ENCODE measurements at regions not wholly inside any gene's neighbourhood (a gene's known extent, or its start where the extent isn't known, plus 50 kb on each side); places are given as distances from the start of the nearest gene placed in this dataset.

DNA sequence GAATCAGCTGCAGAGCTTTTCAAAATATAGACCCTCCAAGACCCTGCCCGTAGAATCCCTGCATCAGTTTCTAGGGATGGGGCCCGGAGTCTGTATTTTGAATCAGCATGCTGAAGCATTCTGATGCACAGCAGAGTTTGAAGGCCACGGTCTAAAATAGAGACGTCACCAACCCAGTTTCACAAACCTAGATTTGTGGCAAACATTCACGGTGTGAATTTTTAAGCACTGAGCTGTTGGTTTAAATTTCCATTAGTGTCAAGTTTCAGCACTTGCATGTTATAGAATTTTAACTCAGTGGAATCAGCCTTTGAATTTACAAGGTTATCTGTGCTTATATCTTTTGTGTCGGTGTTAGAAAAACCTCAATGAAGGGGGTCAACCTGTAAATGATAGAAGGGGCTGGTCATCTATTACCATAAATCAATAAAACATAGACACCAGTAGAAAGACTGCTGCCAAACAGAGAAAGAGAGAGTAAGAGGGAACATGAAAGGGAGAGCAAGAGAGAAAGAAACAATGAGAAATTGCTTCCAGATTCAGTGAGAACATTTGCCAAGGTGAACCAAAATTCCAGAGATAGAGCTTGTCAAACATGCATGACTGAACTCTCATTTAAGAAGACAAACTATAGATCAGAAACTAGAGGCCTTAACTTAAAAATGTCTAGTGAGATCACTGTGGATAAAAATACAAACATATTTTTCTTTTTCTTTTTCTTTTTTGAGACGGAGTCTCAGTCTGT lies 414.9 kb downstream of the ZSWIM6 start:
- H3K4me1 ChIP-seq = no peaks in the 10 kb centered on the region
- H3K9me3 ChIP-seq (replicated peaks) = no peaks in the 10 kb centered on the region
- H3K27ac ChIP-seq = no peak overlapping the region
- DNase-seq = no peak
- H3K27me3 ChIP-seq = no peaks in the 10 kb centered on the region
- H3K36me3 ChIP-seq = no peaks in the 10 kb centered on the region
- no peak overlapping the region for H3K4me3 ChIP-seq

DNA sequence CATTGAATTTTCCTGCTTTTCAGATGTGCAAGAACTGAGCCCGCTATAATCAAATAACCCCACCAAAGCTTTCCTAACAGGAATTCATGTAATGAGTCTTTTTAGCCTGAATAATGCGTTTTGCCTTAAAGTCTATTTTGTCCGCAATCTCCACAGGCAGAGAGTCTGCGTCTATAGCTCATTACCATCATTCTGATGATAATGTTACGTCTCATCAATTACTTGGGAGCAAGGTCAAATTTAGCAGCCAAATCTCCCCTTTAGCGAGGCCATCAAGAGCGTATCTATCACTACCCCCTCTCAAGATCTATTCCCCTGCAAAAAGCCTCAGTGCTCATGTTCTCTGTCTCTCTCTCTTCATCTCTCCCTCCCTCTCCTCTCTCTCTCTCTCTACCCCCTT lies 416.1 kb downstream of the ZSWIM6 start:
- DNase-seq = no peak
- no peaks in the 10 kb centered on the region for H3K9me3 ChIP-seq (replicated peaks)
- H3K36me3 ChIP-seq = no peaks in the 10 kb centered on the region
- no peaks in the 10 kb centered on the region for H3K4me1 ChIP-seq
- H3K27ac ChIP-seq = no peak overlapping the region
- H3K27me3 ChIP-seq = no peaks in the 10 kb centered on the region
- H3K4me3 ChIP-seq = no peak overlapping the region

DNA sequence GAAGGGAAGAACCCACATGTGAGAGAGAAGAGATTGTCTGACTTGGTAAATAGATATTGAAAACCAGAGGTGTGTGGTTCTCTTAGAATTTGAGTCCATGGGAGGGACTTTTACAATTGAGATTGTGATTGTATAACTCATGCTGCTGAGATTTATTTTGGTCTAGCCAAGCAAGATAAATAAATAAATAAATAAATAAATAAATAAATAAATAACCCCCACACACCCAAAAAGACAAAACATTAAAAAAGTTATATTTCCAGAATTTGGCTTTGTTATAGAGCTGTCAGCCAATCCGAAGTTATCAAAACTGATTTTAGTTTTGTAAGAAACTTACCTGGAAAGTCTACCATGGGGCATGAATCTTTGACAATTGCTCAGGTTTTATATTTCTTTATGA lies 416.6 kb downstream of the ZSWIM6 start:
- no peaks in the 10 kb centered on the region for H3K9me3 ChIP-seq (replicated peaks)
- no peak overlapping the region for H3K4me3 ChIP-seq
- H3K27me3 ChIP-seq = no peaks in the 10 kb centered on the region
- no peak overlapping the region for H3K27ac ChIP-seq
- DNase-seq = no peak
- no peaks in the 10 kb centered on the region for H3K36me3 ChIP-seq
- H3K4me1 ChIP-seq = no peaks in the 10 kb centered on the region

DNA sequence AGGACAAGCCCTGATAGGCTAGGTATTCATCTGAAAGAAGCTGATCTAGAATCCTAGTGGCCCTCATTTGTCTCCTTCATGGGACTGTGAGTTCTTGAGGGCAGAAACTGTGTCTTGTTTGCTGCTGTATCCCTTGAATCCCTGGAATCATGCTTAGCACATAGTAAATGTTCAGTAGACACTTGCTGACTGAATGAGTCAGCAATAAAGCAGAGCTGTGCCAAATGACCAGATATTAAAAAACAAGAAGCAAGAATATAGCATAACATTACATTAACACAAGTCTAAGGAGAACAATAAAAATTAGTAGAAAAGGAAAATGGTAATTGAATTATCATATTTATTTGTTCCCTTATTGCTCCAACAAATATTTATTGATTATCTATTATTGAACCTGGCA lies 420.5 kb downstream of the ZSWIM6 start:
- H3K27ac ChIP-seq = no peak overlapping the region

DNA sequence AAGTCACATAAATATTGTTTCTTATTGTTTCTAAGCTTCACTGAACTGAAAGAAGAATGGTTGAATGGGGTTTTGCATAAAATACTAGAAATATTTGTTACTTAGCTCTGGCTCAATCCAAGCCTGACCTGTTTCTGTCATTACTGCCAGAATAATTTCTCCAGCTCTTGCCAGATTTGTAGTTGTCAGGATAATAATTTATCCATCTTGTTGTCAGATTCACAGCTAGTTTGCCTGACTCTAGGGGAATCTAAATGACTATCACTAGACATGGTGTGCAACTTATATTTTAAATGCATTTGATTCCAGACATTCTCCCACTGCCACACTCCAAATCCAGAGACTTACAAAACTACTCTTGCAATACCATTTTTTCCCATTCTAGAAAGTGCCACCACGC lies 422.7 kb downstream of the ZSWIM6 start:
- Histone ChIP-seq H3K27me3 (no peaks in the 10 kb centered on the region), H3K36me3 (no peaks in the 10 kb centered on the region), H3K9me3 (replicated peaks) (no peaks in the 10 kb centered on the region), H3K4me3 (no peak overlapping the region), H3K4me1 (peaks cover 8% of the 10 kb centered on the region; the same call in 1 of the 2 replicates), H3K27ac (no peak overlapping the region)
- no peak for DNase-seq

More for the DNA sequence above, 420.5 kb downstream of the ZSWIM6 start:
- no peak overlapping the region for H3K4me3 ChIP-seq
- no peaks in the 10 kb centered on the region for H3K36me3 ChIP-seq
- DNase-seq = no peak
- no peaks in the 10 kb centered on the region for H3K27me3 ChIP-seq
- H3K4me1 ChIP-seq = no peaks in the 10 kb centered on the region
- no peaks in the 10 kb centered on the region for H3K9me3 ChIP-seq (replicated peaks)

DNA sequence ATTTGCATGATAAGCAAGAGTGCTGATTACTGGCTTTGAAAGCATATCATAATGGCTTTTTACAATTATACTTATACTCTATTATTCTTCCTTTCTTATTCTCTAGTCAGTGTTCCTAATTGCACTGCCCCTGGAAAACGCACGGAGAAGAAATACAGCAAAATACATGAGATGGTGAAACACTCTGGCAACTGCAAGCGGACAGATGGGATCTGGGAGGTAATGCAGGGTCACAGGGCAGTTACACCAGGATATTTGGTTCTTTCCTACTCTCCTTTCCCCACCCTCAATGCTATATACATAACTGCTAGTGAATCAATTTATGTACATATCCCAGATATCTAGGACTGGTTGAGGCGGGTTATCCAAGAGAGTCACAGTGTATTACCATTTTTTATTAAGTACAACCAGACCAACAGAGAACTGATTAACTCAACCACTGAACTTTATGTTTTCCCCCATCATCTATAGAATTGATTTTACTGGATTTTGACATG lies 423.7 kb downstream of the ZSWIM6 start:
- Histone ChIP-seq H3K4me1 (peaks cover 8% of the 10 kb centered on the region; the same call in 1 of the 2 replicates), H3K27me3 (no peaks in the 10 kb centered on the region), H3K4me3 (no peak overlapping the region), H3K36me3 (no peaks in the 10 kb centered on the region), H3K9me3 (replicated peaks) (no peaks in the 10 kb centered on the region), H3K27ac (no peak overlapping the region)
- no peak for DNase-seq

DNA sequence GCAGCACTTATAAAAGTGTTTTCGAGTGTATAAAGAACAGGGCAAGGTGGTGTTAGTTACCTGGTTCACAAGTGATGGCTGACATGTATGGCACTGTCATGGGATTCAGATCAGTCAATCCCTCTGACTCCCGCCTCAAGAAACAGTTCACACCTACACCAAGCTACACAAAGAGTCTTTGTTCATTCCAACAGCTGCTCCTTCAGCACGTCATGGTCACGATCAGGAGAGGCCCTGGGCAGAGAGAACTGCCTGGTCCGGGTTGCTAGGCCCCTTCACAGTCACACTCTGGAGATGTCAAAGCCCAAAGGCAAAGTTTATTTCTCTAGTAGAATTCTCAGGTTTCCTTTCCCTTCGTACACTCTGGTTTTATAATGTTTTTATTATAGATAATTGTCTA lies 426.7 kb downstream of the ZSWIM6 start:
- no peaks in the 10 kb centered on the region for H3K27me3 ChIP-seq
- H3K4me3 ChIP-seq = no peak overlapping the region
- peak overlapping the region; percentile 49 for H3K27ac ChIP-seq
- peaks cover 8% of the 10 kb centered on the region; the same call in 1 of the 2 replicates for H3K4me1 ChIP-seq
- peak; percentile 62 to 82 for DNase-seq
- H3K36me3 ChIP-seq = no peaks in the 10 kb centered on the region
- no peaks in the 10 kb centered on the region for H3K9me3 ChIP-seq (replicated peaks)

DNA sequence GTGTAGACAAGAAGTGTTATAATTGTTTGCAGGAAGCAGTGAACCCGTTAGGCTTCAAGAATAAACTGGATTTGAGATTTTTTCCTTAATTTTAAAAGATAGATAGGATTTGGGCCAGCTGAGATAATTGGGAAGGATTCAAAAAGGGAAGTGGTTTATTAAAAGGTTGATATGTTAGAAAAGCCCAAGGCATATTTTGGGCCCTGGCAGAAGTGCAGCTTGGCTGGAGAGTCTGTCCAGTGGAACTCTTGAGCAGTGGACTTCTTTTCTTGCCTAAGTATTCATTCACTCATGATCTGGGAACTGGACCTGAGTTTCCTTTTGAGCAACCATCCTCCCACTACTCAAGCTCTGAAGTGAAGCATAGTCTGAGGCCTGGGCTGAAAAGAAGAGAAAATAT lies 433.4 kb downstream of the ZSWIM6 start:
- no peak overlapping the region for H3K27ac ChIP-seq
- no peaks in the 10 kb centered on the region for H3K9me3 ChIP-seq (replicated peaks)
- no peak overlapping the region for H3K4me3 ChIP-seq
- no peak for DNase-seq
- no peaks in the 10 kb centered on the region for H3K4me1 ChIP-seq
- no peaks in the 10 kb centered on the region for H3K36me3 ChIP-seq
- no peaks in the 10 kb centered on the region for H3K27me3 ChIP-seq

DNA sequence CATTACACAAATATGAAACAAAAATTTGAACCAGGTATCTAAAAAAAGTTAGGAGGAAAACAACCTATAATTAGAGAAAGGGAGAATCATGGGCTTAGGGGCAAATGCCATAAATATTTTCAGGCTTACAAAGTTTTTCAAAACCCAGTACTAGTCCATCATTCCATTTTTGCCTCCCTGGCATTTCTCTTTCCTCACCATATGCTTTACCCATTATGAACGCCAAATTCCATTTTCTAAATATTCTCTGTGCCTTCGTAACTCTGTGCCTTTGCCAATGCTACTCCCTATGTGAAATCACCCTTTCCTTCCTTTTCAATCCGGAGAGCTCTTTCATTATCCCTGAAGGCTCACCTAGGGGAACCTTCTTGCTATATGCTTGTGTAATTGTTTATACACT lies 434.1 kb downstream of the ZSWIM6 start:
- no peaks in the 10 kb centered on the region for H3K4me1 ChIP-seq
- H3K27ac ChIP-seq = no peak overlapping the region
- no peaks in the 10 kb centered on the region for H3K36me3 ChIP-seq
- no peaks in the 10 kb centered on the region for H3K27me3 ChIP-seq
- no peak for DNase-seq
- H3K4me3 ChIP-seq = no peak overlapping the region
- no peaks in the 10 kb centered on the region for H3K9me3 ChIP-seq (replicated peaks)

DNA sequence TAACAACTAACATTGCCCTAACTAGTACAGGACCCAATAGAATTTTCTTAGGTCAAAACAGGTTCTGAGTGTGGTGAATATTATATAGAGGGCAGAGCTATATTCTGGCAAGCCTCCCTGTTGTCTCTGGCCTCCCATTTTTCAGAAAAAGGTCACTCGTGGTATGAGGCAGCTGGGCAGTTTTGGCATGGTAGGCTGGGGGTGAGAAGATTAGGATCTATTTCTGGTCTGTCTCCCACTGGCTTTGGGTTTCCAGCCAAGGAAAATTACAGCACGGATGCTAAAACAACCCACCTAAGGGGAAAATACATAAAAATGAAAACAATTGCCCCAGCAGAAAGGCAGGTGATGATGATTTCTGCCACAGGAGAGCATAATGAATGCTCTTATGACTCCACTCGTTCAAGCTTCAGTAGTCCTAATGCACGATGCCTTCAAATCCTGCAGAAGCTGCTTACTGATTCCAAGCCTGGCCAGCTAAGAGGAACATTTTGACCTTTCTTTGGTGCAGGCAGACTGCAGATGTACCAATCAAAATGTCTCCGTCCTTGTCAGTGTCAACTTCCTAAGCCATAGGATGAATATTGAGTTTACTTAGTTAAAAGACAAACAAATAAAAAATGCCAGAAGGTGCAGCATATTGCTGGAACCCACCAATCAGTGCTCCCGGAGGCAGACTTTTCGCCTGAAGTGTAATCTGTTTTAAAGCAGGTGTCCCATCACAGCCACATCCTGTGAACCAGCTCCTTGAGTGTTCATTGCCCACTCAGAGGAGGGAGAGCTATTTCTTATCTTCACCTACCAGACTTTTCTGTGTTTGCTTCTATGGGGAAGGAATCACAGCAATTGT lies 435.4 kb downstream of the ZSWIM6 start:
- Histone ChIP-seq H3K4me1 (no peaks in the 10 kb centered on the region), H3K9me3 (replicated peaks) (no peaks in the 10 kb centered on the region), H3K27ac (no peak overlapping the region), H3K36me3 (no peaks in the 10 kb centered on the region), H3K27me3 (no peaks in the 10 kb centered on the region), H3K4me3 (no peak overlapping the region)
- DNase-seq = no peak

DNA sequence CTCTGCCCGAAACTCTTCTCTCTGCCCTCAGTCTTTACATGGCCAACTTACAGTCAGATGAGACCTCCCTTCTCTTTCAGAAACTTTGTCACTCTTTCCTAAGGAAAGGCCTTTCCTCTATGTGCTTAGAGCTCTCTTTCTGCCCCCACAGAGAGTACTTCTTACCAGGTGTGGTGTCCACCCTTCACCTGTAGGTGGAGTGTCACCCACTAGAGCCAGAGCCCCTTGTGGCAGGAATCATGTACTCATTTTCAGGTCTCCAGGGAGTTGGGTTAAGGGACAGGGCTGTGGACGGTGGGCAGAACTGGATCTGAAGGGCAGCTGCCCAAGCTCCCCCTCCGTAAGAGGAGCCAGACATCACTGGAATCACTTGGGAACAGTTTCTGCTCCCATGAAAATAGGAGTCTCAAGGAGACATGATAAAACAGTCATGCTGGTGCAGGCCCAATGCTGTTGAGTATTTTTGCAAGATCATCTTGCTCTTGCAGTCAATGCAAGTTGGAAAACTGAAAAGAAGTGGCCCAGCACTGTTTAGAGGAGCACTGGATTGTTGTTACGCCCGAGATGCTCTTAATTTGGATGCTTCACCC lies 436.7 kb downstream of the ZSWIM6 start:
- Histone ChIP-seq H3K27ac (no peak overlapping the region), H3K4me3 (no peak overlapping the region), H3K4me1 (no peaks in the 10 kb centered on the region), H3K9me3 (replicated peaks) (no peaks in the 10 kb centered on the region), H3K36me3 (no peaks in the 10 kb centered on the region), H3K27me3 (no peaks in the 10 kb centered on the region; the same call in 1 of the 2 replicates)
- DNase-seq = peak; percentile 22 to 43

DNA sequence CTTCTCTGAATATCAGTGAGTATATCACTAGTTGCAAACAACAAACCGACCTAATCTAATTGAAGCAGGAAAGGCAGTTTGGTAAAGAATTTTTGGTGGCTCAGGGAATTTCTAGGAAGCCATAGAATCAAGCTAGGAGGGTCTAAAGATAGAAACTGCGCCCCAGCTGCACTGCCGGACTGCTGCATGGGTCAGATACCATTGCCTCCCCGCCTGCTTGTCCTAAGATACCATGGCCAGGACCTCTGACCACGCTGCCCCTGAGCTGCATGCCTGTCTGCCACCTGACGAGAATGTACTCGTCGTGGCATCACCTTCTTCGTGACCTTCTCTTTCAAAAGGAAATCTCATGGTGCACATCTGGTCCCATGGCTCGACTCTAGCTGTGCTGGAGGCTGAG lies 439.0 kb downstream of the ZSWIM6 start:
- Histone ChIP-seq H3K4me3 (no peak overlapping the region), H3K9me3 (replicated peaks) (no peaks in the 10 kb centered on the region), H3K4me1 (no peaks in the 10 kb centered on the region), H3K27ac (no peak overlapping the region), H3K36me3 (no peaks in the 10 kb centered on the region), H3K27me3 (no peaks in the 10 kb centered on the region; the same call in 1 of the 2 replicates)
- DNase-seq = no peak

DNA sequence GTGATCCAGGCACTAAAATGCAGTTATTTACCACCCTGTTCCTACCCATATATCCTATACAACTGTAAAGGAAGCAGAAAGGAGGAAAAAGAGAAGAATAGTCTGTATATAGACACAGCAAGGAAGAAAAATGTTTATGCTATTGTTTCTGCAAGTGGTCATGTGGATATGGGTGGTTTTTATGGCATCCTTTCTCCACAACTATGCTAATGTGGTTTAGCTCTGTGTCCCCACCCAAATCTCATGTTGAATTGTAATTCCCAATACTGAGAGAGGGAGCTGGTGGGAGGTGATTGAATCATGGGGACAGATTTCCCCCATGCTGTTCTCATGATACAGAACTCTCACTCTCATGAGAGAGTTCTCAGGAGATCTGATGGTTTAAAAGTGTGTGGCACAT lies 439.8 kb downstream of the ZSWIM6 start:
- H3K36me3 ChIP-seq = no peaks in the 10 kb centered on the region
- no peaks in the 10 kb centered on the region; the same call in 1 of the 2 replicates for H3K27me3 ChIP-seq
- no peak for DNase-seq
- H3K4me1 ChIP-seq = no peaks in the 10 kb centered on the region
- no peaks in the 10 kb centered on the region for H3K9me3 ChIP-seq (replicated peaks)
- no peak overlapping the region for H3K27ac ChIP-seq
- no peak overlapping the region for H3K4me3 ChIP-seq

DNA sequence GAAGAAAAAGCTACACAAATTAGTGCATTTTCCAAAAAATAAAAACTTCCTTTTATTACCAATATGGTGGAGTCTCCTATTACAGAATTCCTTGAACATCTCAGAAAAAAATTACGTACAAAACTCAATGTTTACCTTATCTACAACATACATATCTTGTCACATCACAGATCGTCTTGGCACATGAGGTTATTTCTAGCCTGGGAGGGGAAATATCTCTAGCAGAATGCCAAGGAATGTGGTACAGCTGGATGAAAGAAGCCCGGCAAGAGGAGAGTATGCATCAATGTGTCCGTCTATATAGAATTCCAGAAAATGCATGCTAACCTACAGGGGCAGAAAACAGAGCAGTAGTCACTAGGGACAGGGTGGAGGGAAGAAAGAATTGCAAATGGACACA lies 443.8 kb downstream of the ZSWIM6 start:
- DNase-seq = no peak
- Histone ChIP-seq H3K27ac (no peak overlapping the region), H3K9me3 (replicated peaks) (no peaks in the 10 kb centered on the region), H3K4me3 (no peak overlapping the region), H3K4me1 (no peaks in the 10 kb centered on the region), H3K27me3 (no peaks in the 10 kb centered on the region; the same call in 1 of the 2 replicates), H3K36me3 (no peaks in the 10 kb centered on the region)

DNA sequence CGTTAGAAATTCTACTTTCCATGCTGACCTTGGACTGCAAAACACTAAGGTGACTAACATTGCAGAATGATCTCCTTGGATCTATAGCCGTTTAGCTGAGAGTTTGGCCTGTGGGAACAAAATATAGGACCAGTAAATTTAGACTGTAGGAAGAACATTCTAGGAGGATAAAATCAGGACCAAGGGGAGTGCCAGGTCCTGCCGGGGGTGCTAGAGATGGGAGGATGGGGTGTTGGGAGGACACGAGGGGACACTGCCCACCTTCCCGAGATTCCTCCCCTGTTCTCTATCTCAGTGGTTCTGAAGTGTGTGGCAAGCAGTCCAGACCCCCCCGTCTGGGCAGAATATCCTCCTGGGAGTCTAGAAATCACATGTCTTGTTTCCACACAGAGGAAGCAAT lies 445.2 kb downstream of the ZSWIM6 start:
- H3K4me1 ChIP-seq = no peaks in the 10 kb centered on the region
- H3K27me3 ChIP-seq = no peaks in the 10 kb centered on the region; the same call in 1 of the 2 replicates
- H3K36me3 ChIP-seq = no peaks in the 10 kb centered on the region
- no peak for DNase-seq
- H3K4me3 ChIP-seq = no peak overlapping the region
- no peaks in the 10 kb centered on the region for H3K9me3 ChIP-seq (replicated peaks)
- no peak overlapping the region for H3K27ac ChIP-seq
